ENCODE measurements at regions not wholly inside any gene's neighbourhood (a gene's known extent, or its start where the extent isn't known, plus 50 kb on each side); places are given as distances from the start of the nearest gene placed in this dataset.

DNA sequence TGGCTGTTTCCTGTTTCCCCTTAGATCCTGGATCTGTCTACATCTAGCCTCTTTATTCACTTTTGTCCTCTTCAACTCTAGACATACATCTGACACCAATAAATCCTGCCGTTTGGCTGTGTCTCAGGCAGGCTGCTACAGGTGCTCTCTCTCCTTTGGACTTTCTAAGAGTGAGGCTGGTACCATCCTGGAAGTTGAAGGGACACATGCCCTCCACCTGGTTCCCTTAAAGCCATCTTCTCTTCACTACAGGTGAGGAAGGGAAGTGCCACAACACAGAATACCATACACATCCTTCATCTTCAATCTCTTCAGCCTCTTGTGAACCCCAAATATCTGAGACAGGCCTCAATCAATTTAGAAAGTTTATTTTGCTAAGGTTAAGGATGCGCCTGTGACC is 137.9 kb downstream of the BACH1 start:
- intact Hi-C loops (cut with DNase I): no loop called here
- DNase-seq: no peak

DNA sequence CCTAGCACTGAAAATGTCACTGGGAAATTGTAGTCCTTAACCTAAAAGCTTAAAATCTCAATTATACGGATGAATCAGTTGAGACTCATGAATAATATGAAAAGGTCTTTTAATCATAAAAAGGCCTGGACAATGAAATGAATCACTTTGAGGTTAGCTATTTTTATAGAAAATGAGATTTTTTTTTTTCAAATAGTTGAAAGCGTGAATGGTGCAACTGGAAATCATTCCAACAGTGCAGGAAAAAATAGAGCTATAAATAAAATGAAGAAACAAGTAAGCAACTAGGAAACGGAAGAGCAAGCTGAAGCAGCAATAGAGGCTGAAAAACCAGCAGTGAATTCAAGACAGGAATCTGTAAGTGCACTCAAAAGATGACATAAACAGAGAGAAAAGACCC is 142.9 kb downstream of the BACH1 start:
- DNase-seq: no peak
- intact Hi-C loops (cut with DNase I): no loop called here

DNA sequence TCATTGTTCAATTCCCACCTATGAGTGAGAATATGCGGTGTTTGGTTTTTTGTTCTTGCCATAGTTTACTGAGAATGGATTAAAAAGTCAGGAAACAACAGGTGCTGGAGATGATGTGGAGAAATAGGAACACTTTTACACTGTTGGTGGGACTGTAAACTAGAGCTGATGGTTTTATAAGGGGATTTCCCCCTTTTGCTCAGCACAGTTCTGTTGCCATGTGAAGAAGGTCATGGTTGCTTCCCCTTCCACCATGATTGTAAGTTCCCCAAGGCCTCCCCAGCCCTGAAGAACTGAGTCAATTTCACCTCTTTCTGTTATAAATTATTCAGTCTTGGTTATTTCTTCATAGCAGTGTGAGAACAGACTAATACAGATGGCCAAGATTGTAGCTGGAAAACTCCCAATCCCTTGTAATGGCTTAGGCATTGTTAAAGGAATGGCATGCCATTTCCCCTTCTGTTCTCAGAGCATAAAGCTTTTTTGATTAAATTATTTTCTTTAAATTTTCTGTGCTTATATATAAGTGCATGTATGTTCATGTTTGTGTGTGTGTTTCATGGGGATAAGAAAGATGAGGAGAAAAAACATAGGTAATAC is 144.8 kb downstream of the BACH1 start:
- DNase-seq: no peak
- intact Hi-C loops (cut with DNase I): no loop called here

DNA sequence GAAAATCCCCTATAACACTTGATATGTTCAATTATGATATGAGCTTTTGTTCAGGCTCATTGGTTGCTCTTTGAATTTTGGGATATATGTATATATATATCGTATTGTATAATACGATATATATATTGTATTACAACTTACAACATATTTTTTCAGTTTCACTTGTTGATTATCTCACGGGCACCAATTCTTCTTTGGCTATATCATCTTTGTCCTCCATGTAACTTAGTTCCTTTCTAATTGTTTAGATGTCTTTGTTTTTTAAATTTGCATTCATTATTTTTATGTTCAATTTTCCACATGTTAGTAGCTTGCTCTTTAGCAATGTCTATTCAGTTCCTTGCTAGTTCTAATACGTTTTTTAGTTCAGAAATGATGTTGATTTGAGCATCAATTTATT is 150.0 kb downstream of the BACH1 start:
- intact Hi-C loops (cut with DNase I): no loop called here
- no peak for DNase-seq

DNA sequence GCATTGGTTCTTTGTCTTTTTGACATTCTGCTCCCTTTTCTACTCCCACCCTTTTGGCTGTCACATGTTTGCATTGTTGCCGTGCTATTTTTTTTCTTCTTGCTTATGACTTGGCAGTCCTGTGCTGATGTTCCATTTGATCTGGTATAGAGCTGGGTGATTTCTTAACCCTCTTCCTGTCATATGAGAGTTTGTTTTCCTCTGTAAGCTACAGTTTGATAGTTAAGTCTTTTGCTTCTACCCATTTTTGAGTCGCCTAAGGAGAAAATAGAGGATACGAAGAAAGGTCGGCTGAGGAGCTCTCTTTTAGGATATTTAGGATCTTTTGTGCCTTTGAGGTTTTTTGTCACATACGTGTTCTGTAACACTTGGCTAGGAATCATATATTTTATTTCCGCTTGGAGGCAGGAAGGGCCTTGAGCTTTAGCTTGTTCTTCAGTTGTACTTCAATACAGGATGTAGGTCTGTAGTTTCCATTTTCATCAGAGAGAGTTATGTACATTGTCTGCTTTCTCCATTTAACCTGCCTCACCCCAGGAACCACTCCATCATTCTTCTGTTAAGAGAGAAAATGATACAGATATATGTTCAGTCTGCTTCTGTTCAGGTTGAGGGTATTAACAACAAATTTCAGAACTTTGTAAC is 150.7 kb downstream of the BACH1 start:
- intact Hi-C loops (cut with DNase I): no loop called here
- DNase-seq: no peak

DNA sequence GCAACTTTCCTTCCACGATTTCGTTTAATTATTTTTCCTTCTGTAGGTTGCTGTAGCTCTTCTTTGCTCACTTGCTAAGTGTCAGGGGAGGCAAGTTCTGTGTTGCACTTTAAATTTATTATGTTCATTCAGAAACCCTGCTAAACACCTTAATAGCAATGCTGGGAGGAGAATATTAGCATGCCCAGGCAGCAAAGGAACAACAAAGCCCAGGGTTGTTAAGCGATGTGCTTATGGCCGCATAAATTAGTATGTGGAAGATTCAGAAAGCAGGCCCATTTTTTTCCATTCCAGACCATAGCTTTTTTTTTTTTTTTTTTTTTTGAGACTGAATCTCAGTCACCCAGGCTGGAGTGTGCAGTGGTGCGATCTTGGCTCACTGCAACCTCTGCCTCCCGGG is 151.3 kb downstream of the BACH1 start:
- intact Hi-C loops (cut with DNase I): no loop called here
- no peak for DNase-seq

DNA sequence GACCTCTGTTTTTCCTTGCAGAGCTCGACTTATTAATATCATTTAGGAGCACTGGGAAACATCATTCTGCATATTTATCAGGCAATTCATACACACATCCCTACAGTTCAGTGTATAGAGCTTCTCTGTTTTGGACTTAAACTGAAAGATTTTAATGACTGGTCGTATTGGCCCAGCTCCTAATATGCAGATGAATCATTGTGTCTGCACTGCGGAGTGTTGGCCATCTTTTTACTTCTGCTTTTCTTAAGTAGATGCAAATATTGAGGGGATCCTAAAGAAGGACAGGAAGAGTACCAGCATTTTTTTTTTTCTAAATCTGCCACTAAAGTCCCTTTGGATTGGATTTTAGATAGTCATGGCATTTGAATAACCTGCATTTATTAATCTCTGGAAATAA is 154.8 kb downstream of the BACH1 start:
- intact Hi-C loops (cut with DNase I): no loop called here
- DNase-seq: no peak

DNA sequence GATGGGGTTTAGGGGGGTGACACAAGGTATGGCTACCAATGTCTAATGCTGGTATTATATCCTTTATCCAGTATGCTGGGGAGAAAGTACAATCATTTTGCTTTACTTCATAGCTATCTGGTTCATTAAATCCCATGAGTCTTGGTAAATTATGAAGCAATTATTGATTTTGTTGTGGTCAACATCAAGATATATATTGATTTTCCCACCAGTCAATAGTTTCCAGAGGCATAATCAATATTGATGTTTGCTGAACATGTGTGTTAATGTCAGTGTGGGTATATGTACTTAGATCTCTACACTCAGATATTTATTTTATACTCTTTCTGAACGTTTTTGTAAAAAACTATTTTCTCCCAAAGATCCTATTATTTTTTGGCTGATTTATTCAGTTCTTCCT is 155.5 kb downstream of the BACH1 start:
- intact Hi-C loops (cut with DNase I): no loop called here
- DNase-seq: no peak

DNA sequence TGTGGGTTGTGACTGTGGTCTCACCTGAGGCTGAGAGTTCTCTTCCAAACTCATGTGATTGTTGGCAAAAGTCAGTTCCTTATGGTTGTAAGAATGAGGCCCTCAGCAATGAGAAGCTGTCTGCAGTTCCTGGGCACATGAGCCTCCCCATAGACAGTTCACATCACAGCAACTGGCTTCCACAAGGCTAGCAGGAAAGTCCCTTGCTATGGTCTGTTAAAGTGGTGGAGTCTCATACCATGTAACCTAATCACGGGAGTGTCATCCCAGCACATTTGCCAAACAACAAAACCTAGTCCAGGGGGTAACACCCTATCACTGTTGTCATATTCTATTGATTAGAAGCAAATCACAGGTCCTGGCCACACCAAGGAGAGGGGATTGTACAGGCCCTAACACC is 163.8 kb downstream of the BACH1 start:
- no peak for DNase-seq
- intact Hi-C loops (cut with DNase I): no loop called here

DNA sequence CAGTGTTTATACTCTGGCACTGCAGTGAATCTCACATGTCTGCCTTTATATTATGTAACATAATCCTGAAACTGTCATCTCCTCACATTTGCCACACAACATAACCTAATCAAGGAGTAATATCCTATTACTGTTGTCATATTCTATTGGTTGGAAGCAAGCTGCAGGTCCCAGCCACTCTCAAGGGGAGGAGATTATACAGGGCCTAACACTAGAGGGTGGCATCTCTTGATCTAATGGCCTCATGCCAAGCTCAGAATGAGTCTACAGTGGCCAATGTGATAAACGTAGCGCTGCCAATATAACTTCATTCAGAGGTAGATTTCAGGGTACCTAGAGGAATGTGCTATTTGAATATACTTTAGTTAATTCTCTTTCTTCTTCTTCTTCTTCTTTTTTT is 166.8 kb downstream of the BACH1 start:
- no peak for DNase-seq
- intact Hi-C loops (cut with DNase I): no loop called here

DNA sequence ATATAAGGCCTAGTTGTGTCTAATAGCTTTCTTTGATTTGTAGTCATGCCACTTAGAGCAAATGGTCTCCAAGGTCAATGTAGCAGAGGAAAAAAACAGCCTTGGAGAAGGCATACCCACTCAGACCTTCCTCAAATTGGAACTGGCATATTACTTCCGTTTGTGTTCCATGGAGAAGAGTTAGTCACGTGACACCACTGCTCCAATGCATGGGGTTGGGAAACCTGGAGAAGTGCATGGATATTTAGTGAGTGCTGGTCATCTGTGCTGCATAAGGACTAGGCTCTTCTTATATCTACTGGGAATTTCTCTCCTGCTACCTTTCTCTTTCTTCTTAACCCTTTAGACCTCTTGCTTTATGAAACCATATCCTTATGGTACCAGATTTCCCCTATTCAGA is 167.8 kb downstream of the BACH1 start:
- intact Hi-C loops (cut with DNase I): no loop called here
- no peak for DNase-seq

DNA sequence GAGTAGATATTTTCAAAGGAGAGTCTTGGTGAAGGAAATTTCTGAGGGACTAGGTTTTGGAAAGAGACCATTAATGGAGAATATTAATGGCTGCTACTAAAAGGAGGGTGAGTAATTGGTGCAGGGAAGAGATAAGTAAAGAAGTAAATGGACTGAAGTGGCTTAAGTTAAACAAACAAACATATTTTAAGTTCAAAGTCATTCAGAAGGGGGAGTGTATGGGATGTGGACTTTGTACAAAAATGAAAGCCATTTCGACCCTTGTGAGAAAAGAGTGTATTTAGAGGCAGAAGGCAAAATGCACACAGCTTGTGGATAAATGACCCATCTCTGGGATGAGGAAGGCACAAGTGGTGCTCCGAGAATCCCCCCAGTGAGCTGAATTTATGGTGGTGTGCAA is 171.7 kb downstream of the BACH1 start:
- DNase-seq: no peak
- intact Hi-C loops (cut with DNase I): no loop called here

DNA sequence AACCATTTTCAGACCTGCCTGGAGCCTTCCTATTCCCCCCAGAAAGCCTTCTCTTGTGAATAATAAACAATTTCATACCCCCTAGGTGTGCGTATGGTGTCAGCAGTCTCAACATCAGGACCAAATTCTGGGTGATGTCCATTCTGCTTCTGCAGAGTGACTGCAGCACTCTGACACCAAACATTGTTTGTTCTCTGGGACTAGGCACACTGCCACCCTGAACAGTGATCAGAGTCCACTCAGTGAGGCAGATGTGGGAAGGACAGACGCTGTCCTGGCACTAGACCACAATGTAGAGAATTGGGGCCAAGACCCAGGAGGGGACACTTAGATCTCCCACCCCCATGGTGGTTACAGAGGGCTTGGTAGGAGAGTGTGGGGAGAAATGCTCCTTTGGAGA is 175.1 kb downstream of the BACH1 start:
- intact Hi-C loops (cut with DNase I): no loop called here
- no peak for DNase-seq

DNA sequence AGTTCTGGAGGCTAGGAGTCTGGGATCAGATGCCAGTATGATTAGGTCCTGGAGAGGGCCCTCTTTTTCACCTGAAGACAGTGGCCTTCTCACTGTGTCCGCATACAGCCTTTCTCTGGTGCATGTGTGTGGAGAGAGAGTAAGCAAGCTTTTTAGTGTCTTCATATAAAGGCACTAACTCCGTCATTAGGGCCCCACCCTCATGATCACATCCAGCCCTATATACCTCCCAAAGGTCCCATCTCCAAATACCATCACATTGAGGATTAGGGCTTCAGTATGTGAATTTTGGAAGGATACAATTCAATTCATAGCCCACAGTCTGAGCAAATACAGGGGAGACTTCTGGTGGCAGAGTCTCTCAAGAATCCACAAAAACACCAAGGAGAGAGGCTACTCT is 176.6 kb downstream of the BACH1 start:
- intact Hi-C loops (cut with DNase I): no loop called here
- no peak for DNase-seq

DNA sequence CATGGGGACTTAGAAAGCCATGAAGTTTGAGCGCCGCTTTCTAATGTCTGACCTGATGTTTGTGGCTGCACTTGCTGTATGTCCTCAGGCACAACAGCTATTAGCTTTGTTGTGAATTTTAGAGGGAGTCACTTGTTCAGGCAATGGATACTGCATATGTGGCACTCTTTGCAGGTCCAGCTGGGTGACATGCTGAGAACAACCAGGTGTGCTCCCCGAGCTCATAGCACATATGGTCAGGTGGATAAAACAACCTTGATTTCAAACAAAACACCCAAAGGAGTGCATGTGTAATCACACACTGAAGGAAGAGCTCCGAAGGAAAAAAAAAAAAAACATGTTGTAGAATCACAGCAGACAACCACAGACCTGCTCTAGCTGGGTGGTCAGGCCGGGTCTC is 178.6 kb downstream of the BACH1 start:
- intact Hi-C loops (cut with DNase I): loop anchor here (2.0 kb wide), 1 partner anchor 371 kb away; no protein-coding TSS in a partner anchor
- DNase-seq: no peak

DNA sequence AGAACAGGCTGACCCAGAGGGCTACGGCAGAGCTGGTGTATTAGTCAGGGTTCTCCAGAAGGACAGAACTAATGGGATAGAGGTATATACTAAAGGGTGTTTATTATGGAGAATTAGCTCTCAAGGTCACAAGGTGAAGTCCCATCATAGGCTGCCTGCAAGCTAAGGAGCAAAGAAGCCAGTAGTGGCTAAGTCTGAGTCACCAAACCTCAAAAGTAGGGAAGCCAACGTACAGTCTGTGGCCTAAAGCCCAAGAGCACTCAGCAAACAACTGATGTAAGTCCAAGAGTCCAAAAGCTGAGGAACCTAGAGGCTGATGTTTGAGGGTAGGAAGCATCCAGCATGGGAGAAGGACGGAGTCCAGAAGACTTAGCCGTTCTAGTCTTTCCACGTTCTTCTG is 179.2 kb downstream of the BACH1 start:
- intact Hi-C loops (cut with DNase I): loop anchor here (2.0 kb wide), 1 partner anchor 371 kb away; no protein-coding TSS in a partner anchor
- no peak for DNase-seq

DNA sequence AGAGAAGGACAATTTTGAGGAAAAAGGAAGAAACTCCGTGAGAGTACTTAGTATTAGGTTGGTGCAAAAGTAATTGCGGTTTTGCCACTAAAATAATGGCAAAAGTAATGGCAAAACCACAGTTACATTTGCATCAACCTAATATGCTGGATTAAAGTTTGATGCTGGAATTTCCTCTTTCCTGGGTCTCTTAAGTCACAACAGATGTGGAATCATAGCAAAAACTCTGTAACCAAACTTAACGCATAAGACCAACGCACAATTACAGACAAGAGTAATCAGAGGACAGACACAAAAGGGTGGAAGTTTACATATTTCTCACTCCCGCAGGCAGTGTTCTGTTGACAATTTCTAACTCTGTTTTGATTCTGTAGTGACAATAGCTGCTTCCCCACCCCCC is 182.4 kb downstream of the BACH1 start:
- no peak for DNase-seq
- intact Hi-C loops (cut with DNase I): no loop called here

DNA sequence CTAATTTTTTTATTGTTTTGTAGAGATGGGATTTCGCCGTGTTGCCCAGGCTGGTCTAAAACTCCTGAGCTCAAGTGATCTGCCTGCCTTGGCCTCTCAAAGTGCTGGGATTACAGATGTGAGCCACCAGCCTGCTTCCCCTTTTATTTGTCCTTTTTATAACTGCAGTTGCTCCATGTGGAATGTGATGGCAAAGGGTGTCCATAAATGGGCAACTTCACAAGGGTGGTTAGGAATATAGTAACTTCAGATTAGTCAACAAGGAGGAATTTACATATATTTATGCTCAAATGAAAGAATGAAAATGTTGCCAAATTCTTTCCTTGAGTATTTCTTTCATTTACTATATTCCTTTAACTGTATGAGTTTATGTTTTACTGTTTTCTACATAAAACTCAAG is 182.9 kb downstream of the BACH1 start:
- intact Hi-C loops (cut with DNase I): no loop called here
- no peak for DNase-seq

DNA sequence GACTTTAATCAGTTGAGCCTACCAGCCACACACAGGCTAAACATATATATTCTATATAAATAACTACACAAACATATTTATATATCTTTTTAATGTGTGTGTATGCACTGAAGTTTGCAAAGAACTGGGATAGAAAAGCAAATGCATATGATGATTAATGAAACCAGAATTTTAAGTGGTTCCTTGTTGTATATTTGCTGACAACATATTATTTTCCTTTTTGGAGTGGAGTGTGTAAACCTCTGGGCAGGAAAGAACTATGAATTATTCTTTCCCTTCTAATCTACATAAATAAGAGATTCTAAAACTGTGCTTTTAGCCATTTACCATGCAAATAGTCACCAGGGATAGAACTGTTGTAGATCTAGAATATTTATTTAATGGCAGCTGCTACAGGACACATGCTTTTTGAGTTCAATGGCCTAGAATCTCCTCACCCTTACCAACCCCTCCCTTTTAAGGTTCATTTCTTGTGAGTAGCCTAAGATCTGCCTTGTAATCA is 187.6 kb downstream of the BACH1 start:
- DNase-seq: no peak
- intact Hi-C loops (cut with DNase I): no loop called here

Data from posterior cingulate gyrus (tissue), 11 donors.